ENCODE measurements at regions not wholly inside any gene's neighbourhood (a gene's known extent, or its start where the extent isn't known, plus 50 kb on each side); places are given as distances from the start of the nearest gene placed in this dataset.
A peak's percentile ranks its signal among the peaks of the same experiment; 100 is the strongest.

DNA sequence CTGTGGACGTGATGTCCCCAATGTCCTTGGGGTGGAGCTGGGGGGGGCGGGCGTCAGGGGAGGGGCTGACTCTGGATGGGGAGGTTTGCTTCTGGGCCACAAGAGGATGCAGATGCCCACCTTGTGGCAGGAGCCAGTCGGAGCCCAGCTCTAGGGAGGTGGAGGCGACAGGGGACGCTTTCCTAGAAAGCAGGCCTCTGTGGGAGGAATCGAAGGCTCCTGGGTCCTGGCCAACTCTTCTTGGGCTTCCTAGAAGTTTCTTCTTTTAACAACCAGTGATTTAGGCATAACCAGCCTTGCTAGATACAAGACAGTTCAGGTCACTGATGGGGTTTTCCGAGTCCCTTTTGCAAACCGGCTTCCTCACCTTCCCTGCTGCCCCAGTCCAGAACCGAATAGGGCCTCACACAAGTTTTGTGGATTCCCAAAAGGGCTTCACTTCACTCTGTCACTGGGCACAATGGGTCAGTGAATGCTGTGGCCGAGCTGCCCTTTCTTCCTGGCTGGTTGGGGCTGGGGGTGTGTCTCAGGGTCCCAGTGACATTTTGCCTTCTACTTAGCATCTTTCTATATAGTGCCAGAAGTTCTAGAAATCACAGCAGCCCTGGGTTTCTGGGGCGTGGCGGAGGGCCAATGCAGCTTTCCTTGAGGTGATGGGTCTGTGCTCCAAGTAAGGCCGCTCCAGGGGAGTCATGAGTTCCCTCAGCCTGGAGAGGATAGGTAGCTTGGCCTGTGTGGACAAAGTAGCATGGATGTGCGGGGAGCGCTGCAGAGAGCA, 78.4 kb upstream of the FOXP4 start:
- DNase-seq (ENCODE audit: low spot score): no peak
- Histone ChIP-seq H3K4me3 (no peak overlapping the region), H3K4me1 (ENCODE audit: control insufficient read depth in 1 of 2, low read depth in 2 of 2) (peaks cover 6 to 20% of the 10 kb centered on the region in 2 donors), H3K9me3 (no peaks in the 10 kb centered on the region), H3K36me3 (no peaks in the 10 kb centered on the region), H3K27me3 (replicated peaks; ENCODE audit: insufficient read depth) (no peaks in the 10 kb centered on the region), H3K27ac (no peak overlapping the region)
- no peak for TF ChIP-seq CTCF (IDR thresholded peaks at IDR 0.05)
- ATAC-seq (ENCODE audit: insufficient number of reproducible peaks, low FRiP score, low read depth): no peak

GRCh38 chr6:41469156-41470028, 76.8 kb upstream of the FOXP4 start:
- Histone ChIP-seq H3K27ac (no peak overlapping the region), H3K9me3 (no peaks in the 10 kb centered on the region), H3K4me3 (no peak overlapping the region), H3K4me1 (ENCODE audit: control insufficient read depth in 1 of 2, low read depth in 2 of 2) (peaks cover 6 to 20% of the 10 kb centered on the region in 2 donors), H3K27me3 (replicated peaks; ENCODE audit: insufficient read depth) (no peaks in the 10 kb centered on the region), H3K36me3 (no peaks in the 10 kb centered on the region)
- TF ChIP-seq CTCF (IDR thresholded peaks at IDR 0.05): no peak
- DNase-seq (ENCODE audit: low spot score): no peak
- no peak for ATAC-seq (ENCODE audit: insufficient number of reproducible peaks, low FRiP score, low read depth)

DNA sequence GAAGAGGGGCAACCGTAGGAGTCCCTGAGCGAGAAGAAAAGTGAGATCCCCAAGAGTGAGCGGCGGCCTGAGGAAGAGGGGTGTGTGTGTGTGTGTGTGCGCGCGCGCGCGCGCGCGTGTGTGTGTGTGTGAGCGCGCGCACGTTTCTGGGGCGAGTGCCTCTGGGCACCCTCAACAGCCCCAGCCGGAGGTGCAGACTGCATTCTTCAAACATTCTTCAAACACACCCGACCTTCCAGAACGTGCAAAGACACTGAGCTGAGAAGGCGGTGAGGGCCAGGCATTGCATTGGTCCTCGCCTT, 76.2 kb upstream of the FOXP4 start:
- DNase-seq (ENCODE audit: low spot score) (no peak), ATAC-seq (ENCODE audit: insufficient number of reproducible peaks, low FRiP score, low read depth) (peak; percentile 17)
- peaks cover 6 to 20% of the 10 kb centered on the region in 2 donors for H3K4me1 ChIP-seq (ENCODE audit: control insufficient read depth in 1 of 2, low read depth in 2 of 2)
- peak overlapping the region; percentile 59 for H3K4me3 ChIP-seq
- H3K27ac ChIP-seq: peak overlapping the region in 1 of 2 donors; percentile 30
- no peaks in the 10 kb centered on the region for H3K36me3 ChIP-seq
- H3K27me3 ChIP-seq (replicated peaks; ENCODE audit: insufficient read depth): no peaks in the 10 kb centered on the region
- TF ChIP-seq CTCF (IDR thresholded peaks at IDR 0.05): no peak
- no peaks in the 10 kb centered on the region for H3K9me3 ChIP-seq

GRCh38 chr6:41470331-41471063, 75.7 kb upstream of the FOXP4 start:
- no peaks in the 10 kb centered on the region for H3K36me3 ChIP-seq
- H3K4me3 ChIP-seq: peak overlapping the region; percentile 59
- TF ChIP-seq CTCF (IDR thresholded peaks at IDR 0.05): no peak
- peak overlapping the region in 1 of 2 donors; percentile 30 for H3K27ac ChIP-seq
- DNase-seq (ENCODE audit: low spot score) (peak; percentile 20), ATAC-seq (ENCODE audit: insufficient number of reproducible peaks, low FRiP score, low read depth) (peak; percentile 84)
- no peaks in the 10 kb centered on the region for H3K9me3 ChIP-seq
- H3K27me3 ChIP-seq (replicated peaks; ENCODE audit: insufficient read depth): no peaks in the 10 kb centered on the region
- peaks cover 6 to 20% of the 10 kb centered on the region in 2 donors for H3K4me1 ChIP-seq (ENCODE audit: control insufficient read depth in 1 of 2, low read depth in 2 of 2)
